ENCODE measurements at regions not wholly inside any gene's neighbourhood (a gene's known extent, or its start where the extent isn't known, plus 50 kb on each side); places are given as distances from the start of the nearest gene placed in this dataset.

- TF ChIP-seq CTCF (IDR thresholded peaks at IDR 0.05) (no peak), EZH2 (IDR thresholded peaks at IDR 0.05; ENCODE audit: borderline replicate concordance, insufficient read depth, low read depth, low read length, poor library complexity, severe bottlenecking) (no peak)
Observed at GRCh38 chr9:11319538-11319937, 706.7 kb upstream of the PTPRD start.

Data from B cell (primary cell).